PC-3 (cell line): ENCODE measurements at regions not wholly inside any gene's neighbourhood (a gene's known extent, or its start where the extent isn't known, plus 50 kb on each side); places are given as distances from the start of the nearest gene placed in this dataset.
A peak's percentile ranks its signal among the peaks of the same experiment; 100 is the strongest.

Experiments used
- ATAC-seq: fragments of 200-7000 bp; cut with Tn5 transposase; 2 replicates; pipeline ENCODE4 v1.9.1; 2020; ENCODE audit warnings: mild to moderate bottlenecking, moderate library complexity
- BruUV-seq: library from RNA; stranded (reverse); fragments of 400-500 nt; replicated peaks from 2 replicates; lab custom pipeline; 2021; lab: Mats Ljungman, UMichigan
- CTCF ChIA-PET: fragments of 300-600 bp; sonication (Branson Sonifier 250); formaldehyde crosslinking; loops from one replicate; lab custom pipeline; 2022; ENCODE audit warnings: antibody characterized with exemption; lab: Charles Lee
- POLR2A ChIA-PET: fragments of 300-600 bp; sonication (Branson Sonifier 250); formaldehyde crosslinking; loops from one replicate; lab custom pipeline; 2022; ENCODE audit warnings: antibody characterized with exemption; ENCODE audit not compliant: unreplicated experiment; lab: Charles Lee
- DNase-seq: peaks from one replicate; pipeline ENCODE4 v3.0.0-alpha.2; 2015
- H2AFZ ChIP-seq: fragments of 300-600 bp; sonication (generic); 2 replicates; pipeline ENCODE4 v1.6.0; 2016; ENCODE audit warnings: antibody characterized with exemption, low read length
- H3F3A ChIP-seq: fragments of 300-600 bp; sonication (generic); one replicate; pipeline ENCODE4 v1.6.0; 2017; ENCODE audit warnings: antibody characterized with exemption, low read length, control low read depth, mild to moderate bottlenecking; ENCODE audit not compliant: unreplicated experiment
- H3K27ac ChIP-seq: fragments of 300-600 bp; sonication (generic); 2 replicates; pipeline ENCODE4 v1.5.1; 2016; ENCODE audit warnings: mild to moderate bottlenecking, low read length
- H3K27me3 ChIP-seq: fragments of 300-600 bp; sonication (generic); 2 replicates; pipeline ENCODE4 v1.6.1; 2016; ENCODE audit warnings: low read length, mixed read lengths
- H3K36me3 ChIP-seq: fragments of 300-600 bp; sonication (generic); 2 replicates; pipeline ENCODE4 v1.6.1; 2016; ENCODE audit warnings: low read depth, mixed run types, low read length, mixed read lengths
- H3K4me1 ChIP-seq: fragments of 300-600 bp; sonication (generic); 2 replicates; pipeline ENCODE4 v1.5.1; 2016; ENCODE audit warnings: low read length; ENCODE audit not compliant: insufficient read depth
- H3K4me2 ChIP-seq: fragments of 300-600 bp; sonication (generic); 2 replicates; pipeline ENCODE4 v1.6.0; 2016; ENCODE audit warnings: low read length
- H3K4me3 ChIP-seq: fragments of 300-600 bp; sonication (generic); 2 replicates; pipeline ENCODE4 v1.5.1; 2016; ENCODE audit warnings: mild to moderate bottlenecking, low read length, mixed read lengths
- H3K79me2 ChIP-seq: fragments of 300-600 bp; sonication (generic); 2 replicates; pipeline ENCODE4 v1.6.1; 2017; ENCODE audit warnings: low read length, mixed read lengths
- H3K9ac ChIP-seq: fragments of 300-600 bp; sonication (generic); 2 replicates; pipeline ENCODE4 v1.6.0; 2016; ENCODE audit warnings: mild to moderate bottlenecking, low read length
- H3K9me2 ChIP-seq: fragments of 300-600 bp; sonication (generic); replicated peaks from 2 replicates; pipeline ENCODE4 v1.6.1; 2016; ENCODE audit warnings: mixed run types, low read length, mixed read lengths
- H3K9me3 ChIP-seq: fragments of 300-600 bp; sonication (generic); 2 replicates; pipeline ENCODE4 v1.6.1; 2016; ENCODE audit warnings: low read length, mixed read lengths
- H4K20me1 ChIP-seq: fragments of 300-600 bp; sonication (generic); 2 replicates; pipeline ENCODE4 v1.6.1; 2016; ENCODE audit warnings: low read length, mixed read lengths
- CTCF ChIP-seq: fragments of 300-600 bp; sonication (generic); conservative IDR thresholded peaks from 2 replicates; pipeline ENCODE4 v1.5.1; 2017; ENCODE audit warnings: antibody characterized with exemption, low read depth, mild to moderate bottlenecking, low read length
- EZH2 ChIP-seq: fragments of 300-600 bp; sonication (generic); IDR thresholded peaks from one replicate; pipeline ENCODE4 v1.6.1; 2017; ENCODE audit warnings: antibody characterized with exemption, mild to moderate bottlenecking, low read length; ENCODE audit not compliant: unreplicated experiment
- EZH2phosphoT487 ChIP-seq: fragments of 300-600 bp; sonication (generic); IDR thresholded peaks from 2 replicates; pipeline ENCODE4 v1.6.1; 2018; ENCODE audit warnings: mild to moderate bottlenecking, antibody characterized with exemption, low read length, borderline replicate concordance
- intact Hi-C: fragments of 100-400 bp; cut with micrococcal nuclease; formaldehyde crosslinking; loops from 2 replicates; pipeline ENCODE4 v1.9.0; 2023

DNA sequence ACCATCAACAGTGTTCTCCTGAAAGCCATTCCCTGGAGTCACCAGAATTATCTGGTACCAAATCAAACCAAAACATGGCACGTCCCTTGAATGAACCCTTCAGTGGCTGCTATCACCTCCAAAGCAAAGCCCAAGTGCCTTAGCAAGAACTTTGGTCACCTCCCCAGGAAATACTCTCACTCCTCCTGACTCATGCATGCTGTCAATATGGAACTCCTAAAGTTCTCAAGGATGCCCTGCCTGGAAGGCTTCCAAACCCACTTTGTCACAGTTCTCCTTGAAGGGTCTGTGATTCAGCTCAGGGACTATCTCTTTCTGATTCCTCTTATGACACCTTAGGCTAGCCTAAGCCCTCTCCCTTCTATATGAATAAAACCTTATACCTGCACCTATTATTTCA is 146.1 kb upstream of the RUNX1 start:
- no TSS peak for BruUV-seq
- Histone ChIP-seq H3F3A (peaks cover 13% of the 10 kb centered on the region), H3K27me3 (no peaks in the 10 kb centered on the region), H3K4me2 (no peak overlapping the region), H4K20me1 (no peaks in the 10 kb centered on the region), H3K9me2 (no peaks in the 10 kb centered on the region), H3K36me3 (no peaks in the 10 kb centered on the region), H3K4me1 (peaks cover 51% of the 10 kb centered on the region), H2AFZ (no peak overlapping the region), H3K79me2 (no peaks in the 10 kb centered on the region), H3K9me3 (no peaks in the 10 kb centered on the region), H3K9ac (no peak overlapping the region), H3K4me3 (no peak overlapping the region), H3K27ac (peak overlapping the region; percentile 31)
- POLR2A ChIA-PET = no interaction called here
- CTCF ChIA-PET = no interaction called here
- TF ChIP-seq CTCF = no peak
- TF ChIP-seq EZH2phosphoT487 = no peak
- TF ChIP-seq EZH2 = no peak
- intact Hi-C loops = no loop called here
- DNase-seq (peak; percentile 91), ATAC-seq (peak; percentile 7; the same call in 1 of the 2 replicates)

GRCh38 chr21:35191754-35192153 is 142.7 kb upstream of the RUNX1 start:
- no peak overlapping the region for H2AFZ ChIP-seq
- no TSS peak for BruUV-seq
- no peaks in the 10 kb centered on the region for H3K9me2 ChIP-seq
- no peaks in the 10 kb centered on the region for H3K9me3 ChIP-seq
- no peak overlapping the region for H3K27ac ChIP-seq
- ChIA-PET CTCF (no interaction called here), POLR2A (no interaction called here)
- peaks cover 24% of the 10 kb centered on the region for H3K4me1 ChIP-seq
- TF ChIP-seq EZH2phosphoT487 (no peak), EZH2 (no peak), CTCF (no peak)
- no peaks in the 10 kb centered on the region for H3F3A ChIP-seq
- no peaks in the 10 kb centered on the region for H4K20me1 ChIP-seq
- no peak overlapping the region for H3K4me2 ChIP-seq
- H3K36me3 ChIP-seq = no peaks in the 10 kb centered on the region
- DNase-seq (no peak), ATAC-seq (no peak)
- no peaks in the 10 kb centered on the region for H3K27me3 ChIP-seq
- H3K4me3 ChIP-seq = no peak overlapping the region
- no peak overlapping the region for H3K9ac ChIP-seq
- intact Hi-C loops = no loop called here
- no peaks in the 10 kb centered on the region for H3K79me2 ChIP-seq

- H3K4me3 ChIP-seq = no peak overlapping the region
- H3K4me2 ChIP-seq = no peak overlapping the region
- DNase-seq (no peak), ATAC-seq (no peak)
- H3K9me2 ChIP-seq = no peaks in the 10 kb centered on the region
- intact Hi-C loops = no loop called here
- peaks cover 20% of the 10 kb centered on the region; the same call in 1 of the 2 replicates for H3K4me1 ChIP-seq
- H3K79me2 ChIP-seq = no peaks in the 10 kb centered on the region
- ChIA-PET POLR2A (no interaction called here), CTCF (no interaction called here)
- no peaks in the 10 kb centered on the region for H3K9me3 ChIP-seq
- H4K20me1 ChIP-seq = no peaks in the 10 kb centered on the region
- H3K27me3 ChIP-seq = no peaks in the 10 kb centered on the region
- BruUV-seq = no TSS peak
- no peak overlapping the region for H3K9ac ChIP-seq
- TF ChIP-seq CTCF = no peak
- no peak for TF ChIP-seq EZH2
- TF ChIP-seq EZH2phosphoT487 = no peak
- H3F3A ChIP-seq = no peaks in the 10 kb centered on the region
- no peaks in the 10 kb centered on the region for H3K36me3 ChIP-seq
- H3K27ac ChIP-seq = no peak overlapping the region
- H2AFZ ChIP-seq = no peak overlapping the region
Measured at GRCh38 chr21:35191128-35191527, 142.0 kb upstream of the RUNX1 start.
